GM12865 (cell line): ENCODE measurements at regions not wholly inside any gene's neighbourhood (a gene's known extent, or its start where the extent isn't known, plus 50 kb on each side); places are given as distances from the start of the nearest gene placed in this dataset.
A peak's percentile ranks its signal among the peaks of the same experiment; 100 is the strongest.
"Not testable (repeated sequence)": the region's sequence is repeated elsewhere in the genome, so short reads cannot be mapped to it uniquely, and the experiment has no call there.

Experiments used
- DNase-seq: peaks from one replicate; pipeline ENCODE4 v3.0.0; 2010; ENCODE audit warnings: low read depth
- H3K4me3 ChIP-seq: 2 replicates; pipeline ENCODE4 v1.5.1; 2011; ENCODE audit warnings: mild to moderate bottlenecking, low read depth, low read length, control low read depth
- CTCF ChIP-seq: IDR thresholded peaks from 2 replicates; pipeline ENCODE4 v1.5.1; 2011; ENCODE audit warnings: low read length, control low read depth, low read depth, inconsistent platforms; ENCODE audit not compliant: insufficient read depth; ENCODE audit errors: missing control alignments

- DNase-seq, result no peak
- no peak overlapping the region for H3K4me3 ChIP-seq
- TF ChIP-seq CTCF, result no peak
Measured at GRCh38 chr1:192453360-192453992, 122.1 kb upstream of the RGS1 start.

GRCh38 chr1:192459467-192459866 lies 116.1 kb upstream of the RGS1 start:
- no peak for TF ChIP-seq CTCF
- no peak overlapping the region for H3K4me3 ChIP-seq
- DNase-seq, result no peak

GRCh38 chr1:192461684-192462083 lies 113.9 kb upstream of the RGS1 start:
- no peak overlapping the region for H3K4me3 ChIP-seq
- no peak for DNase-seq
- no peak for TF ChIP-seq CTCF

GRCh38 chr1:192462616-192463015 lies 113.0 kb upstream of the RGS1 start:
- H3K4me3 ChIP-seq, result no peak overlapping the region
- no peak for TF ChIP-seq CTCF
- DNase-seq, result no peak

GRCh38 chr1:192463661-192464060 lies 111.9 kb upstream of the RGS1 start:
- no peak for TF ChIP-seq CTCF
- no peak overlapping the region for H3K4me3 ChIP-seq
- no peak for DNase-seq

- H3K4me3 ChIP-seq, DNase-seq: not testable (repeated sequence)
Measured at GRCh38 chr1:192465221-192465620, 110.4 kb upstream of the RGS1 start.

GRCh38 chr1:192474080-192474683 lies 101.4 kb upstream of the RGS1 start:
- peak; percentile 45 for TF ChIP-seq CTCF
- DNase-seq, result peak; percentile 31
- no peak overlapping the region for H3K4me3 ChIP-seq
